H9 (cell line): ENCODE measurements at regions not wholly inside any gene's neighbourhood (a gene's known extent, or its start where the extent isn't known, plus 50 kb on each side); places are given as distances from the start of the nearest gene placed in this dataset.

Experiments used
- DNase-seq: peaks from one replicate; pipeline ENCODE4 v3.0.0-alpha.2; 2017
- H2AFZ ChIP-seq: one replicate; pipeline ENCODE4 v1.6.1; 2013; ENCODE audit warnings: mild to moderate bottlenecking, low read length, control low read depth, moderate library complexity
- H2AK5ac ChIP-seq: 2 replicates; pipeline ENCODE4 v1.6.1; 2013; ENCODE audit warnings: low read length, control low read depth, mixed read lengths; ENCODE audit not compliant: insufficient read length
- H2BK120ac ChIP-seq: one replicate; pipeline ENCODE4 v1.6.1; 2013; ENCODE audit warnings: low read depth, mild to moderate bottlenecking, low read length, control low read depth, inconsistent platforms; ENCODE audit not compliant: poor library complexity, severe bottlenecking
- H2BK12ac ChIP-seq: 2 replicates; pipeline ENCODE4 v1.6.1; 2013; ENCODE audit warnings: low read length, control low read depth, mixed read lengths, low read depth; ENCODE audit not compliant: insufficient read length
- H2BK15ac ChIP-seq: 2 replicates; pipeline ENCODE4 v1.6.1; 2013; ENCODE audit warnings: low read depth, low read length, control low read depth
- H2BK20ac ChIP-seq: one replicate; pipeline ENCODE4 v1.6.1; 2013; ENCODE audit warnings: low read depth, mild to moderate bottlenecking, low read length, control low read depth, inconsistent platforms; ENCODE audit not compliant: poor library complexity, severe bottlenecking
- H2BK5ac ChIP-seq: 2 replicates; pipeline ENCODE4 v1.6.1; 2013; ENCODE audit warnings: low read length, control low read depth, mixed read lengths; ENCODE audit not compliant: insufficient read length
- H3K14ac ChIP-seq: 2 replicates; pipeline ENCODE4 v1.6.1; 2013; ENCODE audit warnings: low read length, control low read depth; ENCODE audit not compliant: insufficient read depth
- H3K18ac ChIP-seq: 2 replicates; pipeline ENCODE4 v1.6.1; 2013; ENCODE audit warnings: low read depth, mild to moderate bottlenecking, mixed read lengths, low read length, control low read depth; ENCODE audit not compliant: insufficient read length
- H3K23ac ChIP-seq: 2 replicates; pipeline ENCODE4 v1.6.1; 2013; ENCODE audit warnings: low read length, control low read depth, mixed read lengths, low read depth; ENCODE audit not compliant: insufficient read length
- H3K23me2 ChIP-seq: 2 replicates; pipeline ENCODE4 v1.6.1; 2013; ENCODE audit warnings: low read depth, mild to moderate bottlenecking, mixed read lengths, low read length, control low read depth; ENCODE audit not compliant: insufficient read length, poor library complexity, severe bottlenecking
- H3K27ac ChIP-seq: 2 replicates; pipeline ENCODE4 v1.5.1; 2013; ENCODE audit warnings: low read length, control low read depth, mixed read lengths, low read depth; ENCODE audit not compliant: insufficient read length
- H3K27me3 ChIP-seq: 2 replicates; pipeline ENCODE4 v1.6.1; 2013; ENCODE audit warnings: low read length, control low read depth, inconsistent platforms; ENCODE audit not compliant: insufficient read depth
- H3K4ac ChIP-seq: 2 replicates; pipeline ENCODE4 v1.6.1; 2013; ENCODE audit warnings: low read depth, mild to moderate bottlenecking, control low read depth, inconsistent platforms, low read length, moderate library complexity
- H3K4me1 ChIP-seq: 2 replicates; pipeline ENCODE4 v1.6.1; 2013; ENCODE audit warnings: low read length, control low read depth, inconsistent platforms; ENCODE audit not compliant: insufficient read depth
- H3K4me2 ChIP-seq: 2 replicates; pipeline ENCODE4 v1.6.1; 2013; ENCODE audit warnings: low read length, control low read depth, mixed read lengths; ENCODE audit not compliant: insufficient read length, insufficient read depth
- H3K56ac ChIP-seq: 2 replicates; pipeline ENCODE4 v1.6.1; 2013; ENCODE audit warnings: low read depth, mild to moderate bottlenecking, mixed read lengths, low read length, control low read depth; ENCODE audit not compliant: insufficient read length
- H3K79me1 ChIP-seq: 2 replicates; pipeline ENCODE4 v1.6.1; 2013; ENCODE audit warnings: low read depth, mild to moderate bottlenecking, moderate library complexity, low read length, control low read depth, inconsistent platforms; ENCODE audit not compliant: insufficient read depth, poor library complexity, severe bottlenecking
- H3K79me2 ChIP-seq: 2 replicates; pipeline ENCODE4 v1.6.1; 2013; ENCODE audit warnings: low read length, control low read depth, inconsistent platforms; ENCODE audit not compliant: insufficient read depth
- H3K9ac ChIP-seq: 2 replicates; pipeline ENCODE4 v1.6.1; 2013; ENCODE audit warnings: low read length, control low read depth, mixed read lengths; ENCODE audit not compliant: insufficient read length; ENCODE audit errors: extremely low read depth
- H3K9me3 ChIP-seq: one replicate; pipeline ENCODE4 v1.6.1; 2013; ENCODE audit warnings: low read depth, low read length, inconsistent platforms; ENCODE audit not compliant: control insufficient read depth
- H3T11ph ChIP-seq: one replicate; pipeline ENCODE4 v1.6.1; 2013; ENCODE audit warnings: mild to moderate bottlenecking, low read length, control low read depth, inconsistent platforms
- H4K20me1 ChIP-seq: one replicate; pipeline ENCODE4 v1.6.1; 2013; ENCODE audit not compliant: control insufficient read depth, insufficient read length, insufficient read depth
- H4K5ac ChIP-seq: 2 replicates; pipeline ENCODE4 v1.6.1; 2013; ENCODE audit warnings: low read depth, mild to moderate bottlenecking, mixed read lengths, low read length, control low read depth; ENCODE audit not compliant: insufficient read length
- H4K8ac ChIP-seq: replicated peaks from 2 replicates; pipeline ENCODE4 v1.6.1; 2013; ENCODE audit warnings: low read length, control low read depth, mixed read lengths, low read depth; ENCODE audit not compliant: insufficient read length
- H4K91ac ChIP-seq: 2 replicates; pipeline ENCODE4 v1.6.1; 2013; ENCODE audit warnings: low read depth, mild to moderate bottlenecking, moderate library complexity, mixed read lengths, low read length, control low read depth; ENCODE audit not compliant: insufficient read length
- H3K27ac Mint-ChIP-seq, 3 experiments: 2 replicates in 2 of 3; 3 replicates in 1 of 3; pipeline ENCODE4 v1.8.0; 2020 to 2021; ENCODE audit warnings: mixed read lengths in 3 of 3, mild to moderate bottlenecking in 1 of 3, moderate library complexity in 1 of 3
- H3K27me3 Mint-ChIP-seq: 2 replicates; pipeline ENCODE4 v1.8.0; 2021; ENCODE audit warnings: low read depth, mild to moderate bottlenecking, moderate library complexity, mixed read lengths
- H3K36me3 Mint-ChIP-seq, 3 experiments: 2 replicates in 2 of 3; 3 replicates in 1 of 3; pipeline ENCODE4 v1.8.0; 2020 to 2021; ENCODE audit warnings: low read depth in 3 of 3, mixed read lengths in 3 of 3; ENCODE audit not compliant: insufficient read depth in 1 of 3
- H3K4me1 Mint-ChIP-seq, 2 experiments: 2 replicates each; pipeline ENCODE4 v1.8.0; 2020; ENCODE audit warnings: mixed read lengths in 2 of 2
- H3K4me3 Mint-ChIP-seq, 2 experiments: 2 replicates in 1 of 2; 3 replicates in 1 of 2; pipeline ENCODE4 v1.8.0; 2020 to 2021; ENCODE audit warnings: mild to moderate bottlenecking in 2 of 2, mixed read lengths in 2 of 2, moderate library complexity in 1 of 2
- H3K9me3 Mint-ChIP-seq, 2 experiments: 2 replicates in 1 of 2; 3 replicates in 1 of 2; pipeline ENCODE4 v1.8.0; 2020; ENCODE audit warnings: mild to moderate bottlenecking in 2 of 2, mixed read lengths in 2 of 2, moderate library complexity in 1 of 2
- WGBS: extraction: QIAGEN DNeasy Blood & Tissue Kit; methylation state at CpG from one replicate; pipeline ENCODE4 v1.1.7; 2013; ENCODE audit warnings: missing lambda C conversion rate, low lambda C conversion rate, mixed read lengths; ENCODE audit not compliant: insufficient read length; ENCODE audit errors: extremely low coverage; 5-methylcytosine and 5-hydroxymethylcytosine counted together
- TF ChIP-seq, protein P1 (sequence below): fragments of 200-600 bp; sonication (generic); conservative IDR thresholded peaks from 3 replicates; pipeline ENCODE4 v1.8.0; 2021; ENCODE audit warnings: antibody characterized with exemption, mild to moderate bottlenecking

DNA sequence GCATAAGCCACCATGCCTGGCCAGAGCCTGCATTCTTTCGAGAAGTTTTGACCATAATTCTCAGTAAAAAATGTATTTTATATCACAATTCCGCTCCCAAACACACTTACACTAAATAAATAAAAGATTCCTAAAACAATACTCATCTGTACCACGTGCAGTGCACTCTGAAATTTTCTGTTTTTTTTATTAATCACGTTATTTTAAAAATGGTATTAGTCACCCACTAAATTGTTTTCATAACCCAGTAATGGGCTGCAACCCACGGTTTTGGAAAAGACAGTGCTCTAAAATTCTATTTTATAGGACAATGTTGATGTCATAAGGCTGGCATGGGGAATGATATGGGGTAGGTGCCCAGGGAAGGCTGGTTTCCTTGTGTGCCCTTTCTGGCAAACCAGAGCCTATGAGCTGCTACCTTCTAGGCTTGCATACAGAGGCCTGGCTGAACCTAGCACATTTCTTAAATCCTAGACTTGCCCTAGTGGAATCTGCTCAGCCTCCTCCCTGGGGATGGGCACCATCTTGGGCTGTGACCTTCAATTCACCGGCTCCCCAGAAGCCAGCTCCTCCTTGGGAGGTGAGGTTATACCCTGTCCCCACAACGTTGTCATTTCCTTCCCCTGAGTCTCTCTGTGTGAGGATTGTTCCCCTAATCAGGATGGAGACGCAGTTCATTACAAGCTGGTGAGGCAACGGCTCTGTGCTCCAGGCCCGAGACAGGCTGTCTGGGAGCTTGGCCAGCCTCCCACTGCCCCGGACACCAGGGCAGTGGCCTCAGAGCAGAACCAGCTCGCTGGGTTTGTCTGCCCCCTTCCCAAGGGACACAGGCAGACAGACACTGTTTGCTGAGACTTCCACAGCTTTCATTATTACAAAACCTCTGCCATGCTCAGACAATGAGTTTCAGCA lies 116.5 kb upstream of the NAV2 start:
- H3K79me1 ChIP-seq, result no peaks in the 10 kb centered on the region
- H2AFZ ChIP-seq, result no peak overlapping the region
- no peak overlapping the region for H3K4ac ChIP-seq
- Mint-ChIP-seq H3K27ac (no peak overlapping the region), H3K4me1 (peaks cover 10 to 13% of the 10 kb centered on the region in 2 experiments), H3K36me3 (no peaks in the 10 kb centered on the region), H3K9me3 (no peaks in the 10 kb centered on the region; a peak in 1 of 5 replicates), H3K4me3 (no peak overlapping the region), H3K27me3 (peaks cover 10% of the 10 kb centered on the region)
- no peak overlapping the region for H3K27ac ChIP-seq
- no peak overlapping the region for H4K8ac ChIP-seq
- no peak for DNase-seq
- no peaks in the 10 kb centered on the region for H3K4me1 ChIP-seq
- H4K5ac ChIP-seq, result no peak overlapping the region
- H4K91ac ChIP-seq, result no peak overlapping the region
- no peak overlapping the region for H3K18ac ChIP-seq
- no peak overlapping the region for H3K23ac ChIP-seq
- H3K4me2 ChIP-seq, result no peak overlapping the region
- H3K27me3 ChIP-seq, result no peaks in the 10 kb centered on the region
- H3T11ph ChIP-seq, result no peak overlapping the region
- H3K79me2 ChIP-seq, result no peaks in the 10 kb centered on the region
- no peak overlapping the region for H2BK20ac ChIP-seq
- H3K9me3 ChIP-seq, result no peaks in the 10 kb centered on the region
- H4K20me1 ChIP-seq, result no peaks in the 10 kb centered on the region
- H2AK5ac ChIP-seq, result no peak overlapping the region
- no peaks in the 10 kb centered on the region for H3K23me2 ChIP-seq
- no peak overlapping the region; the same call in 1 of the 2 replicates for H3K14ac ChIP-seq
- no peak overlapping the region for H2BK120ac ChIP-seq
- 100% methylated on average over 2 of the region's 12 CpGs for WGBS
- no peak overlapping the region for H2BK15ac ChIP-seq
- no peak overlapping the region for H2BK12ac ChIP-seq
- no peak overlapping the region for H3K9ac ChIP-seq
- TF ChIP-seq, protein P1, sequence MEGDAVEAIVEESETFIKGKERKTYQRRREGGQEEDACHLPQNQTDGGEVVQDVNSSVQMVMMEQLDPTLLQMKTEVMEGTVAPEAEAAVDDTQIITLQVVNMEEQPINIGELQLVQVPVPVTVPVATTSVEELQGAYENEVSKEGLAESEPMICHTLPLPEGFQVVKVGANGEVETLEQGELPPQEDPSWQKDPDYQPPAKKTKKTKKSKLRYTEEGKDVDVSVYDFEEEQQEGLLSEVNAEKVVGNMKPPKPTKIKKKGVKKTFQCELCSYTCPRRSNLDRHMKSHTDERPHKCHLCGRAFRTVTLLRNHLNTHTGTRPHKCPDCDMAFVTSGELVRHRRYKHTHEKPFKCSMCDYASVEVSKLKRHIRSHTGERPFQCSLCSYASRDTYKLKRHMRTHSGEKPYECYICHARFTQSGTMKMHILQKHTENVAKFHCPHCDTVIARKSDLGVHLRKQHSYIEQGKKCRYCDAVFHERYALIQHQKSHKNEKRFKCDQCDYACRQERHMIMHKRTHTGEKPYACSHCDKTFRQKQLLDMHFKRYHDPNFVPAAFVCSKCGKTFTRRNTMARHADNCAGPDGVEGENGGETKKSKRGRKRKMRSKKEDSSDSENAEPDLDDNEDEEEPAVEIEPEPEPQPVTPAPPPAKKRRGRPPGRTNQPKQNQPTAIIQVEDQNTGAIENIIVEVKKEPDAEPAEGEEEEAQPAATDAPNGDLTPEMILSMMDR, result no peak
- no peak overlapping the region for H3K56ac ChIP-seq
- H2BK5ac ChIP-seq, result no peak overlapping the region
